ENCODE measurements at regions not wholly inside any gene's neighbourhood (a gene's known extent, or its start where the extent isn't known, plus 50 kb on each side); places are given as distances from the start of the nearest gene placed in this dataset.

DNA sequence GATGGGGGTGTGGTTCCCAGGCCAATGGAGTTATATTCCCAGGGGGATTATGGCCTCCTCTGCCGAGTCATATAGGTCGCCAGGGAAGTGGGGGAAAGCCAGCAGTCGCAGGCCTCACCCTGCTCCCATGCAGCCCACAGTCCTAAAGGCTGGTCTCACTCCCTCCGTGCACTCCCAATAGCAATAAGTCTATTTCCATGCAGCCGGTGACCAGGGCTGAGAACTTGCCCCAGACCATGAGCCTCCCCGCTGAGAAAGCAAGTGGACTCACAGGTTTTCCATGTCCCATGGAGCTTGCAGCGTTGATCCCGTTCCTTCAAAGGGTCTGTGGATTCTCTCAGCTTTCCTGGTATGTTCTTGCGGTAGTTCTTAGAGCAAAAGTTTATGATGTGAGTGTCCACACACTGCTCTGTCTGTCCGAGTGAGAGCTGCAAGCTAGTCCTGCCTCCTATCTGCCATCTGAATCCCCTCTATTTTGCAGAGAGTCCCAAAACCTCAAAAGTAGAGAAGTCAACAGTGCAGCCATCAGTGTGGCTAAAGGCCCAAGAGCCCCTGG is 81.7 kb upstream of the TMPRSS2 start:
- TF ChIP-seq POLR2A (IDR thresholded peaks at IDR 0.05), result no peak
- TF ChIP-seq, protein P1, sequence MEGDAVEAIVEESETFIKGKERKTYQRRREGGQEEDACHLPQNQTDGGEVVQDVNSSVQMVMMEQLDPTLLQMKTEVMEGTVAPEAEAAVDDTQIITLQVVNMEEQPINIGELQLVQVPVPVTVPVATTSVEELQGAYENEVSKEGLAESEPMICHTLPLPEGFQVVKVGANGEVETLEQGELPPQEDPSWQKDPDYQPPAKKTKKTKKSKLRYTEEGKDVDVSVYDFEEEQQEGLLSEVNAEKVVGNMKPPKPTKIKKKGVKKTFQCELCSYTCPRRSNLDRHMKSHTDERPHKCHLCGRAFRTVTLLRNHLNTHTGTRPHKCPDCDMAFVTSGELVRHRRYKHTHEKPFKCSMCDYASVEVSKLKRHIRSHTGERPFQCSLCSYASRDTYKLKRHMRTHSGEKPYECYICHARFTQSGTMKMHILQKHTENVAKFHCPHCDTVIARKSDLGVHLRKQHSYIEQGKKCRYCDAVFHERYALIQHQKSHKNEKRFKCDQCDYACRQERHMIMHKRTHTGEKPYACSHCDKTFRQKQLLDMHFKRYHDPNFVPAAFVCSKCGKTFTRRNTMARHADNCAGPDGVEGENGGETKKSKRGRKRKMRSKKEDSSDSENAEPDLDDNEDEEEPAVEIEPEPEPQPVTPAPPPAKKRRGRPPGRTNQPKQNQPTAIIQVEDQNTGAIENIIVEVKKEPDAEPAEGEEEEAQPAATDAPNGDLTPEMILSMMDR (IDR thresholded peaks at IDR 0.05), result no peak

Data from suprapubic skin (tissue), 3 donors.